B cell (primary cell): ENCODE measurements at regions not wholly inside any gene's neighbourhood (a gene's known extent, or its start where the extent isn't known, plus 50 kb on each side); places are given as distances from the start of the nearest gene placed in this dataset.

Experiments used
- ATAC-seq: fragments of 200-7000 bp; cut with Tn5 transposase; one replicate; pipeline ENCODE4 v1.10.0; 2021; ENCODE audit warnings: low read depth, mild to moderate bottlenecking, moderate number of reproducible peaks, moderate library complexity
- CTCF ChIA-PET: fragments of 350-600 bp; sonication (Branson Sonifier 250); formaldehyde crosslinking; loops from one replicate; lab custom pipeline; 2021; ENCODE audit warnings: antibody characterized with exemption, inconsistent platforms; lab: Charles Lee
- POLR2A ChIA-PET: fragments of 350-600 bp; sonication (Branson Sonifier 250); formaldehyde crosslinking; loops from one replicate; lab custom pipeline; 2021; ENCODE audit warnings: antibody characterized with exemption; lab: Charles Lee
- DNase-seq: peaks from one replicate; pipeline ENCODE4 v3.0.0; 2013
- H2AFZ ChIP-seq: 2 replicates; pipeline ENCODE4 v1.6.1; 2012; ENCODE audit warnings: mild to moderate bottlenecking, low read depth, low read length; ENCODE audit not compliant: insufficient read depth, poor library complexity, severe bottlenecking
- H3K27ac ChIP-seq, 2 donors: 1 replicate in 1 of 2; 2 replicates in 1 of 2; pipeline ENCODE4 v1.5.1; 2012 to 2013; ENCODE audit warnings: low read length in 2 of 2, mild to moderate bottlenecking in 2 of 2, moderate library complexity in 1 of 2
- H3K27me3 ChIP-seq, 4 experiments: fragments of 200-600 bp in 1 of 4; sonication (generic) in 1 of 4; replicated peaks in 1 of 4; 1 replicate in 2 of 4; 2 replicates in 2 of 4; pipeline versions ENCODE4 v1.6.1 to v1.7.0; 2013 to 2016; ENCODE audit warnings: low read length in 3 of 4, mild to moderate bottlenecking in 2 of 4, mixed read lengths in 1 of 4, moderate library complexity in 1 of 4; ENCODE audit not compliant: insufficient read depth in 4 of 4, control insufficient read depth in 3 of 4; ENCODE audit errors: control extremely low read depth in 1 of 4
- H3K36me3 ChIP-seq, 2 experiments: replicated peaks in 1 of 2; 1 replicate in 1 of 2; 2 replicates in 1 of 2; pipeline versions ENCODE4 v1.6.1 to v1.7.1; 2013; ENCODE audit warnings: low read length in 1 of 2; ENCODE audit not compliant: insufficient read depth in 2 of 2, control insufficient read depth in 1 of 2; ENCODE audit errors: control extremely low read depth in 1 of 2, extremely low read depth in 1 of 2
- H3K4me1 ChIP-seq, 2 donors: fragments of 200-600 bp in 1 of 2; sonication (generic) in 1 of 2; 1 replicate in 1 of 2; 2 replicates in 1 of 2; pipeline versions ENCODE4 v1.5.1 to v1.6.1; 2013 to 2017; ENCODE audit warnings: low read length in 2 of 2; ENCODE audit not compliant: control insufficient read depth in 2 of 2, insufficient read depth in 2 of 2
- H3K4me2 ChIP-seq: replicated peaks from 2 replicates; pipeline ENCODE3; 2012; ENCODE audit warnings: mild to moderate bottlenecking, low read depth, low read length; ENCODE audit not compliant: poor library complexity, severe bottlenecking
- H3K4me3 ChIP-seq, 5 experiments: fragments of 200-600 bp in 1 of 5; sonication (generic) in 1 of 5; 1 replicate in 3 of 5; 2 replicates in 2 of 5; pipeline versions ENCODE4 v1.5.1 to v1.7.0; 2011 to 2016; ENCODE audit warnings: low read length in 4 of 5, mild to moderate bottlenecking in 4 of 5, low read depth in 2 of 5, control low read depth in 1 of 5, moderate library complexity in 1 of 5; ENCODE audit not compliant: insufficient read depth in 1 of 5; ENCODE audit errors: control extremely low read depth in 1 of 5, extremely low read depth in 1 of 5
- H3K79me2 ChIP-seq: fragments of 200-600 bp; sonication (generic); one replicate; pipeline ENCODE4 v1.6.0; 2016; ENCODE audit warnings: low read length; ENCODE audit not compliant: control insufficient read depth, insufficient read depth
- H3K9ac ChIP-seq: fragments of 200-600 bp; sonication (generic); 2 replicates; pipeline ENCODE4 v1.6.1; 2017; ENCODE audit warnings: mild to moderate bottlenecking, low read length, moderate library complexity
- H3K9me3 ChIP-seq, 3 donors: one replicate each; pipeline versions ENCODE4 v1.6.1 to v1.7.1; 2013; ENCODE audit warnings: low read length in 2 of 3; ENCODE audit not compliant: control insufficient read depth in 2 of 3, insufficient read depth in 1 of 3; ENCODE audit errors: control extremely low read depth in 1 of 3
- H4K20me1 ChIP-seq: 2 replicates; pipeline ENCODE4 v1.6.0; 2012; ENCODE audit warnings: mild to moderate bottlenecking, low read length; ENCODE audit not compliant: insufficient read depth, control insufficient read depth, poor library complexity, severe bottlenecking
- H3K27ac Mint-ChIP-seq: one replicate; pipeline ENCODE4 v1.8.0; 2021; ENCODE audit warnings: mixed read lengths
- H3K27me3 Mint-ChIP-seq: one replicate; pipeline ENCODE4 v1.8.0; 2021; ENCODE audit warnings: mixed read lengths
- H3K4me1 Mint-ChIP-seq: one replicate; pipeline ENCODE4 v1.8.0; 2021; ENCODE audit warnings: mixed read lengths
- H3K4me3 Mint-ChIP-seq: one replicate; pipeline ENCODE4 v1.8.0; 2021; ENCODE audit warnings: mixed read lengths
- H3K9me3 Mint-ChIP-seq: one replicate; pipeline ENCODE4 v1.8.0; 2022; ENCODE audit warnings: mixed read lengths; ENCODE audit not compliant: insufficient read depth
- EZH2 ChIP-seq: IDR thresholded peaks from 2 replicates; pipeline ENCODE4 v1.6.1; 2012; ENCODE audit warnings: borderline replicate concordance, low read depth, mild to moderate bottlenecking, moderate library complexity, low read length; ENCODE audit not compliant: insufficient read depth, poor library complexity, severe bottlenecking
- WGBS: methylation state at CpG from one replicate; pipeline ENCODE4 v1.1.5; 2013; ENCODE audit warnings: missing lambda C conversion rate; ENCODE audit not compliant: insufficient coverage; 5-methylcytosine and 5-hydroxymethylcytosine counted together
- intact Hi-C: fragments of 100-400 bp; cut with micrococcal nuclease; formaldehyde crosslinking; loops from one replicate; pipeline ENCODE4 v1.10.0; 2022
- TF ChIP-seq, protein P1 (sequence below): fragments of 200-600 bp; IDR thresholded peaks from one replicate; pipeline ENCODE4 v1.8.0; 2022; ENCODE audit warnings: antibody characterized with exemption, mild to moderate bottlenecking

DNA sequence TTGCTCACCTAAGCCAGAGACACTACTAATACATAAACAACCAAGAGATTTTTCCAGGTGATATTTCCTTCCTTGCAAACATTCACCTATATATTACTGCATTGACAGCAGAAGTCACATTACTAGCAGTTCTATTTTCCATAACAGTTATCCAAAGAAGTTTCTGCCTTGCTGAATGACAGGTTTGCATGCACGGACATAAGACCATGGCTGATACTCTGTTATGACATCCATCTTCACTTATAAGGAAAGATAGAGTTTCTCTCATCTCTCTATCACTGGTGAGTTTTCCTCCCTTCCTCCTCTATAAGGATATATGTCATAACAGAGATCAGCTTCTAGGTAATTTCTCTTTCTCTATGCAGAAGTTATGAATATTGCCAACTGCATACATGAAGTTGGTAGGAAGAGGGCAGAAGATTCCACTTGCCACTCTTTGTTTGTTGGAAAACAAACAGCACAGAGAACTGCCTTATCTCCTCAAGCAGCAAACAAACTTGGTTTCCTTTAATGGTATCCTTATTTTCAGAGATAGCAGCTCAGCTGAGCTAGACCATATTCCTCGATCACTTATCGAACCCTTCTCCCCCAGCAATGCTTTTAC is 557.0 kb downstream of the VRK1 start:
- ChIA-PET POLR2A (no interaction called here), CTCF (no interaction called here)
- Histone ChIP-seq H3K4me2 (no peak overlapping the region), H3K4me1 (no peaks in the 10 kb centered on the region), H3K27me3 (no peaks in the 10 kb centered on the region), H3K27ac (no peak overlapping the region), H3K9me3 (no peaks in the 10 kb centered on the region), H3K9ac (no peak overlapping the region), H2AFZ (no peak overlapping the region), H3K4me3 (no peak overlapping the region), H3K79me2 (no peaks in the 10 kb centered on the region), H4K20me1 (no peaks in the 10 kb centered on the region), H3K36me3 (no peaks in the 10 kb centered on the region)
- intact Hi-C loops, result no loop called here
- Mint-ChIP-seq H3K9me3 (peaks cover 4% of the 10 kb centered on the region), H3K27me3 (no peaks in the 10 kb centered on the region), H3K27ac (no peak overlapping the region), H3K4me1 (no peaks in the 10 kb centered on the region), H3K4me3 (no peak overlapping the region)
- no peak for DNase-seq
- TF ChIP-seq EZH2, result no peak
- TF ChIP-seq, protein P1, sequence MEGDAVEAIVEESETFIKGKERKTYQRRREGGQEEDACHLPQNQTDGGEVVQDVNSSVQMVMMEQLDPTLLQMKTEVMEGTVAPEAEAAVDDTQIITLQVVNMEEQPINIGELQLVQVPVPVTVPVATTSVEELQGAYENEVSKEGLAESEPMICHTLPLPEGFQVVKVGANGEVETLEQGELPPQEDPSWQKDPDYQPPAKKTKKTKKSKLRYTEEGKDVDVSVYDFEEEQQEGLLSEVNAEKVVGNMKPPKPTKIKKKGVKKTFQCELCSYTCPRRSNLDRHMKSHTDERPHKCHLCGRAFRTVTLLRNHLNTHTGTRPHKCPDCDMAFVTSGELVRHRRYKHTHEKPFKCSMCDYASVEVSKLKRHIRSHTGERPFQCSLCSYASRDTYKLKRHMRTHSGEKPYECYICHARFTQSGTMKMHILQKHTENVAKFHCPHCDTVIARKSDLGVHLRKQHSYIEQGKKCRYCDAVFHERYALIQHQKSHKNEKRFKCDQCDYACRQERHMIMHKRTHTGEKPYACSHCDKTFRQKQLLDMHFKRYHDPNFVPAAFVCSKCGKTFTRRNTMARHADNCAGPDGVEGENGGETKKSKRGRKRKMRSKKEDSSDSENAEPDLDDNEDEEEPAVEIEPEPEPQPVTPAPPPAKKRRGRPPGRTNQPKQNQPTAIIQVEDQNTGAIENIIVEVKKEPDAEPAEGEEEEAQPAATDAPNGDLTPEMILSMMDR, result no peak
- ATAC-seq, result no peak
- 43% methylated on average over 2 of the region's 3 CpGs for WGBS

GRCh38 chr14:97359341-97359740 is 562.2 kb downstream of the VRK1 start:
- Histone ChIP-seq H3K27ac (no peak overlapping the region), H3K36me3 (no peaks in the 10 kb centered on the region), H3K9me3 (no peaks in the 10 kb centered on the region), H3K4me1 (no peaks in the 10 kb centered on the region), H3K4me3 (no peak overlapping the region), H3K27me3 (no peaks in the 10 kb centered on the region), H2AFZ (no peak overlapping the region), H4K20me1 (no peaks in the 10 kb centered on the region), H3K79me2 (no peaks in the 10 kb centered on the region), H3K4me2 (no peak overlapping the region), H3K9ac (no peak overlapping the region)
- intact Hi-C loops, result no loop called here
- no peak for DNase-seq
- ChIA-PET POLR2A (no interaction called here), CTCF (no interaction called here)
- no peak for ATAC-seq
- TF ChIP-seq, protein P1, result no peak
- TF ChIP-seq EZH2, result no peak
- WGBS, result 50% methylated on average over 1 of the region's 6 CpGs
- H3K27ac Mint-ChIP-seq, result no peak overlapping the region
- H3K9me3 Mint-ChIP-seq, result peaks cover 4% of the 10 kb centered on the region
- H3K4me1 Mint-ChIP-seq, result no peaks in the 10 kb centered on the region
- H3K4me3 Mint-ChIP-seq, result no peak overlapping the region
- no peaks in the 10 kb centered on the region for H3K27me3 Mint-ChIP-seq
